ENCODE measurements at regions not wholly inside any gene's neighbourhood (a gene's known extent, or its start where the extent isn't known, plus 50 kb on each side); places are given as distances from the start of the nearest gene placed in this dataset.

DNA sequence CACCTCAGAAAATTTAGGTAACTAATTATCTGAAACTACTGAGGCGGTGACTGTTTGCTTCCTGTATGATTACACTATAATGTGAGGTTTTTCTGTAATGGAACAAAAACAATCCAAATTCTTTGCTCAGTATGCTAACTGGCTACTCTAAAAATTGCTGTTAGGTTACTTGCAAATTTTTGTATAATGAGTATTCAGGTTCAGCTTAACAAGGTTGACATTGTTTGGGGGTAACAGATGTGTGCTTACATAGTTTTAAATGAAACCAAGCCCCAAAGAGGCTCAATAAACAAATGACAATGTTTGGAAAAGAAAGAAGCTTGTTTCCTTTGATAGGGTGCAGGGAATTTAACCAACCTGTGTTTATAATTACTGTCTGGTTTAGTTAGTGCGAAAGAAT is 414.5 kb upstream of the MDFIC2 start:
- no peak overlapping the region for H3K4me3 ChIP-seq
- no peak overlapping the region for H3K9ac ChIP-seq (ENCODE audit: insufficient read depth in 1 of 2, low read length in 2 of 2)
- DNase-seq (peak in 1 of 3 donors; percentile 6), ATAC-seq (ENCODE audit: insufficient read depth, low FRiP score) (no peak)
- 84 to 86% methylated on average over 2 of the region's 2 CpGs for WGBS, 2 donors
- TF ChIP-seq, protein P1, sequence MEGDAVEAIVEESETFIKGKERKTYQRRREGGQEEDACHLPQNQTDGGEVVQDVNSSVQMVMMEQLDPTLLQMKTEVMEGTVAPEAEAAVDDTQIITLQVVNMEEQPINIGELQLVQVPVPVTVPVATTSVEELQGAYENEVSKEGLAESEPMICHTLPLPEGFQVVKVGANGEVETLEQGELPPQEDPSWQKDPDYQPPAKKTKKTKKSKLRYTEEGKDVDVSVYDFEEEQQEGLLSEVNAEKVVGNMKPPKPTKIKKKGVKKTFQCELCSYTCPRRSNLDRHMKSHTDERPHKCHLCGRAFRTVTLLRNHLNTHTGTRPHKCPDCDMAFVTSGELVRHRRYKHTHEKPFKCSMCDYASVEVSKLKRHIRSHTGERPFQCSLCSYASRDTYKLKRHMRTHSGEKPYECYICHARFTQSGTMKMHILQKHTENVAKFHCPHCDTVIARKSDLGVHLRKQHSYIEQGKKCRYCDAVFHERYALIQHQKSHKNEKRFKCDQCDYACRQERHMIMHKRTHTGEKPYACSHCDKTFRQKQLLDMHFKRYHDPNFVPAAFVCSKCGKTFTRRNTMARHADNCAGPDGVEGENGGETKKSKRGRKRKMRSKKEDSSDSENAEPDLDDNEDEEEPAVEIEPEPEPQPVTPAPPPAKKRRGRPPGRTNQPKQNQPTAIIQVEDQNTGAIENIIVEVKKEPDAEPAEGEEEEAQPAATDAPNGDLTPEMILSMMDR (IDR thresholded peaks at IDR 0.05; ENCODE audit: control extremely low read depth, extremely low read depth), result no peak
- H3K4me1 ChIP-seq (ENCODE audit: control insufficient read depth in 5 of 5, insufficient read depth in 5 of 5, low read length in 5 of 5), result peaks cover 0 to 5% (median 0%) of the 10 kb centered on the region in 5 donors
- no peaks in the 10 kb centered on the region for H3K27me3 ChIP-seq (ENCODE audit: control insufficient read depth in 3 of 3, insufficient read depth in 3 of 3, low read length in 2 of 3)
- no peak overlapping the region for H3K27ac ChIP-seq (ENCODE audit: low read depth in 1 of 2, low read length in 1 of 2)
- H3K9me3 ChIP-seq (ENCODE audit: control insufficient read depth in 4 of 4, insufficient read depth in 3 of 4, low read length in 3 of 4), result no peaks in the 10 kb centered on the region
- no peaks in the 10 kb centered on the region for H3K36me3 ChIP-seq (ENCODE audit: control insufficient read depth in 4 of 4, insufficient read depth in 4 of 4, low read length in 4 of 4)

DNA sequence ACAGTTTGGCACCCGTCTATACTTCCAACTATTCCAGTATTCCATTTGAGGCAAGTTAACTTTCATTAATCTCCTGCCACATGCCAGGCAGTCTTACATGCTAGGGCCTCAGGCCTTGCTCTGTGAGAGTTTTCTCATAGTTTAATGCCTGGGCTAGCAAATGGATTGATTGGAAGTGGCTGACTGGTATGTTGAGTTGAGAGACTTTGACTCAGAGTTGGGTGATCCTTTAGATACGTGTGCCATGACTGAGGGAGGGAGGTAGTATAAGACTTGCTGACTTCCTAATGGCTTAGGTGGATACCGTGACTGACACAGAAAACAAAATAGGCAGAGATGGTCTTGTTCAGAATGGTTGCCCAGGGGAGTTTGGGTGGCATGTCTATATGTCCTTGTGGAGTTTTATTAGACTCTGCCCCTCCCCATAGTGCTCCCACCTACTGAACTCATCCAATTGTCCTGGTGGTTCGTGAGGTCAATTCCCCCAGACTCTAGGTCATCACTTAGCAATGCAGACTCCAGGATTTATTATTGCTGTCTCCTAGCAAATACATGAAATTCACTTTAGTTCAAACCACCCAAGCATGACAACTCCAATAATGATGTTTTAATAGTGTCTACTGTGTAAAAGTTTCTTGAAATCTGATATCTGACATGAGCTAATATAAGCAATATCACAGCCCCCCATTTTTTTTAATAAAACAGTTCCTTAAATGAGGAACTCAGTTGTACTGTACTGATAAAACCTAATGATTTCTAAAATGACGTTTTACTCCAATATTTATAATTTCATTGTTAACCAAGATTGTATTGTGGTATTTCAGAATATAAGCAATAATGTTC is 413.9 kb upstream of the MDFIC2 start:
- ATAC-seq (ENCODE audit: insufficient read depth, low FRiP score), result no peak
- Histone ChIP-seq H3K27ac (ENCODE audit: low read depth in 1 of 2, low read length in 1 of 2) (no peak overlapping the region), H3K4me1 (ENCODE audit: control insufficient read depth in 5 of 5, insufficient read depth in 5 of 5, low read length in 5 of 5) (peaks cover 0 to 5% (median 0%) of the 10 kb centered on the region in 5 donors), H3K4me3 (no peak overlapping the region), H3K36me3 (ENCODE audit: control insufficient read depth in 4 of 4, insufficient read depth in 4 of 4, low read length in 4 of 4) (no peaks in the 10 kb centered on the region), H3K9ac (ENCODE audit: insufficient read depth in 1 of 2, low read length in 2 of 2) (no peak overlapping the region), H3K9me3 (ENCODE audit: control insufficient read depth in 4 of 4, insufficient read depth in 3 of 4, low read length in 3 of 4) (no peaks in the 10 kb centered on the region), H3K27me3 (ENCODE audit: control insufficient read depth in 3 of 3, insufficient read depth in 3 of 3, low read length in 2 of 3) (no peaks in the 10 kb centered on the region)
- TF ChIP-seq, protein P1 (IDR thresholded peaks at IDR 0.05; ENCODE audit: control extremely low read depth, extremely low read depth), result no peak
- DNase-seq, result no peak
- WGBS, 2 donors, result 87 to 88% methylated on average over 5 of the region's 5 CpGs

DNA sequence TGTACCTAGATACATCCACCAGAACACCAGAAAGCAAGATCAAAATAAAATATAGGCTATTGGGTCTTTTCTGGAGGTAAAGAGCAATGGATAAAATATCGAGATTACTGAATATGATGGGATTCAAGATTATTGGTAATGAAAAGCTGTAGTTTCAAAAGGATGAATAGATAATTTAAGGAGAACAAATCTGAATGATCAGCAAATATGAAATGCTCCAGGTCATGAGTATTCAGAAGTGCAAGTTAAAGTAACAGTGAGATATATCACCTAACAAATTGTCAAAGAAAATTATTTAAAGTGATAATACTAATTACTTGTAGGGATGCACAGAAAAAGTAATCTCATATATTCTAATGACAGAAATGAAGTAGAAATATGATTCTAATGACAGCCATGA is 409.6 kb upstream of the MDFIC2 start:
- Histone ChIP-seq H3K9ac (ENCODE audit: insufficient read depth in 1 of 2, low read length in 2 of 2) (no peak overlapping the region), H3K9me3 (ENCODE audit: control insufficient read depth in 4 of 4, insufficient read depth in 3 of 4, low read length in 3 of 4) (no peaks in the 10 kb centered on the region), H3K27ac (ENCODE audit: low read depth in 1 of 2, low read length in 1 of 2) (no peak overlapping the region), H3K27me3 (ENCODE audit: control insufficient read depth in 3 of 3, insufficient read depth in 3 of 3, low read length in 2 of 3) (no peaks in the 10 kb centered on the region), H3K4me3 (no peak overlapping the region), H3K4me1 (ENCODE audit: control insufficient read depth in 5 of 5, insufficient read depth in 5 of 5, low read length in 5 of 5) (no peaks in the 10 kb centered on the region), H3K36me3 (ENCODE audit: control insufficient read depth in 4 of 4, insufficient read depth in 4 of 4, low read length in 4 of 4) (no peaks in the 10 kb centered on the region)
- ATAC-seq (ENCODE audit: insufficient read depth, low FRiP score), result no peak
- 89 to 93% methylated on average over 1 of the region's 1 CpG for WGBS, 2 donors
- DNase-seq, result no peak
- TF ChIP-seq, protein P1 (IDR thresholded peaks at IDR 0.05; ENCODE audit: control extremely low read depth, extremely low read depth), result no peak

All from lung (tissue), 11 donors.